A673 (cell line): ENCODE measurements at regions not wholly inside any gene's neighbourhood (a gene's known extent, or its start where the extent isn't known, plus 50 kb on each side); places are given as distances from the start of the nearest gene placed in this dataset.

Experiments used
- EZH2 ChIP-seq: fragments of 200-600 bp; sonication (generic); IDR thresholded peaks from 2 replicates; pipeline ENCODE4 v1.6.1; 2017; ENCODE audit warnings: borderline replicate concordance, low read depth, mild to moderate bottlenecking, mixed read lengths, antibody characterized with exemption, low read length; ENCODE audit not compliant: poor library complexity, severe bottlenecking
- TF ChIP-seq, protein P1 (sequence below): fragments of 300-800, 200-600 bp; sonication (generic); conservative IDR thresholded peaks from 2 replicates; pipeline ENCODE4 v1.5.1; 2017; ENCODE audit warnings: low read depth, mild to moderate bottlenecking, antibody characterized with exemption, low read length, moderate library complexity, mixed read lengths

DNA sequence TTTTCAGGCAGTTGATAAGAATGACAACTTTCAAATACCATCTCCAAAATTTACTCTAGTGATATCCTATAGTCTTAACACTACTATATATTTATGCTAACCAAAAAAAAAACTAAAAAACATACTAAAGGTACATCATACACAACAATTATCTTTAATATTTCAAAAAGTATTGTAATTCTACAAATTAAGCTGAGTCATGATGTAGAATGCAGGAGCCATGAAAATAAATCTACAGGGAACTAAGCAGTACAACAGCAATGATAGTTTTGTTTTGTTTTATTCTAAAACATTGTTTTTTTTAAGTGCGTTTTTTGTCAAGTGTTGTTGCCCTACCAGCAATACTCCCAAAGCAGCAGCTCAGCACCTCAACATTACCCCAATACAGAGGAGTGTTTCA lies 314.3 kb downstream of the FSIP2 start:
- TF ChIP-seq, protein P1, sequence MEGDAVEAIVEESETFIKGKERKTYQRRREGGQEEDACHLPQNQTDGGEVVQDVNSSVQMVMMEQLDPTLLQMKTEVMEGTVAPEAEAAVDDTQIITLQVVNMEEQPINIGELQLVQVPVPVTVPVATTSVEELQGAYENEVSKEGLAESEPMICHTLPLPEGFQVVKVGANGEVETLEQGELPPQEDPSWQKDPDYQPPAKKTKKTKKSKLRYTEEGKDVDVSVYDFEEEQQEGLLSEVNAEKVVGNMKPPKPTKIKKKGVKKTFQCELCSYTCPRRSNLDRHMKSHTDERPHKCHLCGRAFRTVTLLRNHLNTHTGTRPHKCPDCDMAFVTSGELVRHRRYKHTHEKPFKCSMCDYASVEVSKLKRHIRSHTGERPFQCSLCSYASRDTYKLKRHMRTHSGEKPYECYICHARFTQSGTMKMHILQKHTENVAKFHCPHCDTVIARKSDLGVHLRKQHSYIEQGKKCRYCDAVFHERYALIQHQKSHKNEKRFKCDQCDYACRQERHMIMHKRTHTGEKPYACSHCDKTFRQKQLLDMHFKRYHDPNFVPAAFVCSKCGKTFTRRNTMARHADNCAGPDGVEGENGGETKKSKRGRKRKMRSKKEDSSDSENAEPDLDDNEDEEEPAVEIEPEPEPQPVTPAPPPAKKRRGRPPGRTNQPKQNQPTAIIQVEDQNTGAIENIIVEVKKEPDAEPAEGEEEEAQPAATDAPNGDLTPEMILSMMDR = no peak
- no peak for TF ChIP-seq EZH2
